Fibroblast of lung (primary cell): ENCODE measurements at regions not wholly inside any gene's neighbourhood (a gene's known extent, or its start where the extent isn't known, plus 50 kb on each side); places are given as distances from the start of the nearest gene placed in this dataset.

Experiments used
- DNase-seq, 2 donors: peaks; one replicate each; pipeline versions ENCODE4 v3.0.0 to v3.0.0-alpha.2; 2010; ENCODE audit warnings: low read depth in 2 of 2
- H2AFZ ChIP-seq: 2 replicates; pipeline ENCODE4 v1.5.1; 2012; ENCODE audit warnings: low read length, control low read depth, inconsistent platforms
- H3K27ac ChIP-seq: 2 replicates; pipeline ENCODE4 v1.5.1; 2011; ENCODE audit warnings: low read length, control low read depth; ENCODE audit not compliant: insufficient read depth
- H3K27me3 ChIP-seq: 2 replicates; pipeline ENCODE4 v1.5.1; 2011; ENCODE audit warnings: mild to moderate bottlenecking, low read length; ENCODE audit not compliant: control insufficient read depth, insufficient read depth
- H3K36me3 ChIP-seq: 2 replicates; pipeline ENCODE4 v1.5.1; 2011; ENCODE audit warnings: low read length; ENCODE audit not compliant: control insufficient read depth, insufficient read depth
- H3K4me1 ChIP-seq: 2 replicates; pipeline ENCODE4 v1.5.1; 2011; ENCODE audit warnings: low read length; ENCODE audit not compliant: control insufficient read depth, insufficient read depth; ENCODE audit errors: extremely low read depth
- H3K4me2 ChIP-seq: 2 replicates; pipeline ENCODE4 v1.5.1; 2011; ENCODE audit warnings: low read length, control low read depth; ENCODE audit not compliant: insufficient read depth; ENCODE audit errors: extremely low read depth
- H3K4me3 ChIP-seq, 4 experiments: fragments of 200-600 bp in 1 of 4; sonication (generic) in 1 of 4; replicated peaks in 1 of 4; 2 replicates each; pipeline ENCODE4 v1.5.1; 2011 to 2016; ENCODE audit warnings: low read length in 4 of 4, low read depth in 3 of 4, mild to moderate bottlenecking in 3 of 4, control low read depth in 2 of 4, inconsistent platforms in 1 of 4, mixed read lengths in 1 of 4; ENCODE audit not compliant: insufficient read depth in 1 of 4; ENCODE audit errors: control extremely low read depth in 1 of 4
- H3K79me2 ChIP-seq: 2 replicates; pipeline ENCODE4 v1.5.1; 2012; ENCODE audit warnings: mild to moderate bottlenecking, low read length, inconsistent platforms; ENCODE audit not compliant: control insufficient read depth, insufficient read depth
- H3K9ac ChIP-seq: 2 replicates; pipeline ENCODE4 v1.5.1; 2011; ENCODE audit warnings: mild to moderate bottlenecking, low read length, control low read depth; ENCODE audit not compliant: insufficient read depth
- H3K9me3 ChIP-seq: 2 replicates; pipeline ENCODE4 v1.5.1; 2012; ENCODE audit warnings: low read depth, low read length; ENCODE audit not compliant: control insufficient read depth, insufficient read depth
- H4K20me1 ChIP-seq: 2 replicates; pipeline ENCODE4 v1.5.1; 2011; ENCODE audit warnings: low read length; ENCODE audit not compliant: control insufficient read depth, insufficient read depth; ENCODE audit errors: extremely low read depth
- EZH2 ChIP-seq: IDR thresholded peaks from 2 replicates; pipeline ENCODE4 v1.5.1; 2012; ENCODE audit warnings: low read length, control low read depth, mild to moderate bottlenecking; ENCODE audit errors: missing control alignments
- TF ChIP-seq, protein P1 (sequence below), 2 donors: IDR thresholded peaks in 1 of 2; conservative IDR thresholded peaks in 1 of 2; 1 replicate in 1 of 2; 2 replicates in 1 of 2; pipeline ENCODE4 v1.5.1; 2011 to 2012; ENCODE audit warnings: low read length in 2 of 2, control low read depth in 1 of 2, inconsistent platforms in 1 of 2, low read depth in 1 of 2, mild to moderate bottlenecking in 1 of 2

DNA sequence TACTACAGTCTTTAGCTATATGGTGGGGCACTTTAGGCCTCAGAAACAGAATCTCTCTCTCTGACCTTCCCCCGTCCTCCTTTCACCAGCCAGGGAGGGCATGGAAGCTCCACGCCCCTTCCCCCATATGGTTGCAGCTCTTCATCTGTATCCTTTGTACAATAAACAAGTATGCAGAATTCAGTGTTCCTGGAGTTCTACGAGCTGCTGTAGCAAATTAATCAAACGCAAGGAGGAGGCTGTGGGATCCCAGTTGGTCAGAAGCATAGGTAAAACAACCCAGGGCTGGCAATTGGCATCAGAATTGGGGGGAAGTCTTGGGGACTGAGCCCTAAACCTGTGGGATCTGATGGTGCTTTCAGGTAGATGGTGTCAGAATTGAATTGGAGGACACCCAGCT, 163.7 kb upstream of the NLRP1 start:
- H3K4me2 ChIP-seq: no peak overlapping the region
- no peak overlapping the region for H3K9ac ChIP-seq
- H3K27ac ChIP-seq: no peak overlapping the region
- TF ChIP-seq EZH2: no peak
- TF ChIP-seq, protein P1, sequence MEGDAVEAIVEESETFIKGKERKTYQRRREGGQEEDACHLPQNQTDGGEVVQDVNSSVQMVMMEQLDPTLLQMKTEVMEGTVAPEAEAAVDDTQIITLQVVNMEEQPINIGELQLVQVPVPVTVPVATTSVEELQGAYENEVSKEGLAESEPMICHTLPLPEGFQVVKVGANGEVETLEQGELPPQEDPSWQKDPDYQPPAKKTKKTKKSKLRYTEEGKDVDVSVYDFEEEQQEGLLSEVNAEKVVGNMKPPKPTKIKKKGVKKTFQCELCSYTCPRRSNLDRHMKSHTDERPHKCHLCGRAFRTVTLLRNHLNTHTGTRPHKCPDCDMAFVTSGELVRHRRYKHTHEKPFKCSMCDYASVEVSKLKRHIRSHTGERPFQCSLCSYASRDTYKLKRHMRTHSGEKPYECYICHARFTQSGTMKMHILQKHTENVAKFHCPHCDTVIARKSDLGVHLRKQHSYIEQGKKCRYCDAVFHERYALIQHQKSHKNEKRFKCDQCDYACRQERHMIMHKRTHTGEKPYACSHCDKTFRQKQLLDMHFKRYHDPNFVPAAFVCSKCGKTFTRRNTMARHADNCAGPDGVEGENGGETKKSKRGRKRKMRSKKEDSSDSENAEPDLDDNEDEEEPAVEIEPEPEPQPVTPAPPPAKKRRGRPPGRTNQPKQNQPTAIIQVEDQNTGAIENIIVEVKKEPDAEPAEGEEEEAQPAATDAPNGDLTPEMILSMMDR (conservative IDR thresholded peaks at IDR 0.05 in 1 of 2, IDR thresholded peaks at IDR 0.05 in 1 of 2; ENCODE audit: low read depth in 1 of 2, low read length in 2 of 2): no peak
- H2AFZ ChIP-seq: no peak overlapping the region
- no peaks in the 10 kb centered on the region for H3K9me3 ChIP-seq
- H3K4me3 ChIP-seq: no peak overlapping the region
- no peak for DNase-seq
- H3K36me3 ChIP-seq: no peaks in the 10 kb centered on the region
- no peaks in the 10 kb centered on the region for H4K20me1 ChIP-seq
- no peaks in the 10 kb centered on the region for H3K79me2 ChIP-seq
- H3K27me3 ChIP-seq: no peaks in the 10 kb centered on the region
- H3K4me1 ChIP-seq: no peaks in the 10 kb centered on the region

DNA sequence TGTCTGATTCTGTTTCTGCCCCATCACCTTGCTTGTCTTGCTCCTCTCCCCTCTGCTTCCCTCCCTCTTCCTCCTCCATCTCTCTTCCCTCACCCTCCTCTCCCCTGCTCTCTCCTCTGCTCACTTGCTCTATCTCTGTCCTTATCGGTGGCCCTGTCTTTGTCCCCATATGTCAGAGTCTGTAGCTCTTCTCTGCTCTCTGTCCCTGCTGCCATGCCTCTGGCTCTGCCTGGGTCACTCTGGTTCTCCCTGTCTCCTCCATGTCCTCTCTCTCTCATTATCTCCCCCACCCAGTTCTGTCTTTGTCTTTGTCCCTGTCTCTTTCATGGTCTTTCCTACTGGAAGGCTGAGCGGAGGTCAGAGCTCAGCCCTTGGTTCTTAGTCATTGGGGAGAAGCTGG, 169.1 kb upstream of the NLRP1 start:
- Histone ChIP-seq H3K27ac (no peak overlapping the region), H3K9ac (no peak overlapping the region), H3K27me3 (no peaks in the 10 kb centered on the region), H3K4me1 (no peaks in the 10 kb centered on the region), H3K4me2 (no peak overlapping the region), H3K9me3 (no peaks in the 10 kb centered on the region), H3K79me2 (no peaks in the 10 kb centered on the region), H3K4me3 (no peak overlapping the region), H4K20me1 (no peaks in the 10 kb centered on the region), H3K36me3 (no peaks in the 10 kb centered on the region), H2AFZ (no peak overlapping the region)
- no peak for DNase-seq
- TF ChIP-seq, protein P1 (conservative IDR thresholded peaks at IDR 0.05 in 1 of 2, IDR thresholded peaks at IDR 0.05 in 1 of 2; ENCODE audit: low read depth in 1 of 2, low read length in 2 of 2): no peak
- no peak for TF ChIP-seq EZH2

DNA sequence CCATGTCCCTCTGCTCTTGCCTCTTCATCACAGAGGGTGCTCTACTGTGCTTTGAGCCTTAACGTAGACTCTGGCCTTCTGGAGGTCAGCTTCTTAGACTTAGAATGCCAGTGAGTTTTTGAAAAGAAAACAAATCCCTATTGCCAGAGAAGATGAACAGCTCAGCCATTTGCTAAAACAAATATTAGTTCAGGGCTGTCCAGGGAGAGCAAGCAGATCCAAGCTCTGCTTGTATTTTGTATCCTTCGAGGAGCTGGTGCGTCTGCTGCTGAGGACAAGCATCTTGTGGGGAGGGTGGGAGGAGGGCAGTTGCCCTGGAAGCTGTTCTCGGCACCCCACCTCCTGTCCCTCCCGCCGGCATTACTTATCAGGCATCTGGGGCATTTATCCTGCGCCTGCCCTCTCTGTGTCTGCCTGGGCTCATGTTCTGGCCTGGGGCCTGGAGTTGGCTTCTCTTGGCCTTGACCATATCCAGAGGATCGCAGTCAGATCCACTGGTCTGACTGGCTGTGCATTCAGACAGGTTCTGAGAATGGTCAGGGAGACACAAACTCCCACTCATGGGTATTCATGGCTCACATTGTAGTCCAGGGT, 173.1 kb upstream of the NLRP1 start:
- no peaks in the 10 kb centered on the region for H3K79me2 ChIP-seq
- H2AFZ ChIP-seq: no peak overlapping the region
- no peak overlapping the region for H3K4me2 ChIP-seq
- H3K4me3 ChIP-seq: no peak overlapping the region
- DNase-seq: no peak
- H3K4me1 ChIP-seq: no peaks in the 10 kb centered on the region
- H3K27ac ChIP-seq: no peak overlapping the region
- H3K27me3 ChIP-seq: no peaks in the 10 kb centered on the region
- H3K9me3 ChIP-seq: no peaks in the 10 kb centered on the region
- no peak for TF ChIP-seq EZH2
- TF ChIP-seq, protein P1 (conservative IDR thresholded peaks at IDR 0.05 in 1 of 2, IDR thresholded peaks at IDR 0.05 in 1 of 2; ENCODE audit: low read depth in 1 of 2, low read length in 2 of 2): no peak
- no peaks in the 10 kb centered on the region for H4K20me1 ChIP-seq
- H3K36me3 ChIP-seq: no peaks in the 10 kb centered on the region
- H3K9ac ChIP-seq: no peak overlapping the region
